ENCODE measurements at regions not wholly inside any gene's neighbourhood (a gene's known extent, or its start where the extent isn't known, plus 50 kb on each side); places are given as distances from the start of the nearest gene placed in this dataset.

GRCh38 chr2:53268086-53268485 is 499.5 kb upstream of the CHAC2 start:
- 62 to 68% methylated on average over 2 of the region's 2 CpGs for WGBS, 2 donors
- no peaks in the 10 kb centered on the region for H3K4me1 ChIP-seq
- no peaks in the 10 kb centered on the region for H3K36me3 ChIP-seq
- intact Hi-C loops (cut with DNase I), result no loop called here
- no peak for TF ChIP-seq EP300 (IDR thresholded peaks at IDR 0.05)
- TF ChIP-seq POLR2AphosphoS5 (IDR thresholded peaks at IDR 0.05), result no peak
- no peak for TF ChIP-seq POLR2A (IDR thresholded peaks at IDR 0.05)
- TF ChIP-seq CTCF (IDR thresholded peaks at IDR 0.05), result no peak
- no peaks in the 10 kb centered on the region for H3K9me3 ChIP-seq
- no peaks in the 10 kb centered on the region for H3K27me3 ChIP-seq
- H3K4me3 ChIP-seq, result no peak overlapping the region
- no peak overlapping the region for H3K27ac ChIP-seq
- no peak for DNase-seq

GRCh38 chr2:53265544-53266299 is 501.9 kb upstream of the CHAC2 start:
- intact Hi-C loops (cut with DNase I), result no loop called here
- Histone ChIP-seq H3K27me3 (no peaks in the 10 kb centered on the region), H3K27ac (no peak overlapping the region), H3K36me3 (no peaks in the 10 kb centered on the region), H3K4me3 (no peak overlapping the region), H3K9me3 (no peaks in the 10 kb centered on the region), H3K4me1 (no peaks in the 10 kb centered on the region)
- no peak for DNase-seq
- TF ChIP-seq POLR2AphosphoS5 (IDR thresholded peaks at IDR 0.05) (no peak), POLR2A (IDR thresholded peaks at IDR 0.05) (no peak), CTCF (IDR thresholded peaks at IDR 0.05) (no peak), EP300 (IDR thresholded peaks at IDR 0.05) (no peak)
- 87 to 89% methylated on average over 3 of the region's 3 CpGs for WGBS, 2 donors

- H3K27ac ChIP-seq, result no peak overlapping the region
- TF ChIP-seq EP300 (IDR thresholded peaks at IDR 0.05) (no peak), POLR2AphosphoS5 (IDR thresholded peaks at IDR 0.05) (no peak), CTCF (IDR thresholded peaks at IDR 0.05) (no peak), POLR2A (IDR thresholded peaks at IDR 0.05) (no peak)
- 89 to 90% methylated on average over 5 of the region's 5 CpGs for WGBS, 2 donors
- intact Hi-C loops (cut with DNase I), result no loop called here
- H3K27me3 ChIP-seq, result no peaks in the 10 kb centered on the region
- no peaks in the 10 kb centered on the region for H3K36me3 ChIP-seq
- no peak overlapping the region for H3K4me3 ChIP-seq
- no peaks in the 10 kb centered on the region for H3K4me1 ChIP-seq
- no peak for DNase-seq
- peaks cover 0 to 5% (median 1%) of the 10 kb centered on the region in 4 donors for H3K9me3 ChIP-seq
Observed at GRCh38 chr2:53260568-53260967, 507.0 kb upstream of the CHAC2 start.

GRCh38 chr2:53259395-53260009 is 508.1 kb upstream of the CHAC2 start:
- TF ChIP-seq EP300 (IDR thresholded peaks at IDR 0.05) (no peak), POLR2AphosphoS5 (IDR thresholded peaks at IDR 0.05) (no peak), POLR2A (IDR thresholded peaks at IDR 0.05) (no peak), CTCF (IDR thresholded peaks at IDR 0.05) (no peak)
- WGBS, 2 donors, result 95 to 96% methylated on average over 29 of the region's 29 CpGs
- intact Hi-C loops (cut with DNase I), result no loop called here

More at GRCh38 chr2:53259395-53260009, 508.1 kb upstream of the CHAC2 start:
- DNase-seq, result no peak
- no peaks in the 10 kb centered on the region for H3K27me3 ChIP-seq
- H3K4me3 ChIP-seq, result no peak overlapping the region
- peaks cover 0 to 5% (median 1%) of the 10 kb centered on the region in 4 donors for H3K9me3 ChIP-seq
- H3K27ac ChIP-seq, result no peak overlapping the region
- H3K4me1 ChIP-seq, result no peaks in the 10 kb centered on the region
- no peaks in the 10 kb centered on the region for H3K36me3 ChIP-seq

Data from sigmoid colon (tissue), 6 donors.